ENCODE measurements at regions not wholly inside any gene's neighbourhood (a gene's known extent, or its start where the extent isn't known, plus 50 kb on each side); places are given as distances from the start of the nearest gene placed in this dataset.

- Histone ChIP-seq H3K27me3 (no peaks in the 10 kb centered on the region), H3K9me3 (no peaks in the 10 kb centered on the region), H3K4me3 (no peak overlapping the region), H3K4me1 (peaks cover 0 to 53% (median 38%) of the 10 kb centered on the region in 4 donors), H3K36me3 (no peaks in the 10 kb centered on the region), H3K27ac (no peak overlapping the region)
- DNase-seq, result no peak
- intact Hi-C loops (cut with DNase I), result no loop called here
- TF ChIP-seq EP300 (IDR thresholded peaks at IDR 0.05) (no peak), CTCF (IDR thresholded peaks at IDR 0.05) (no peak), POLR2AphosphoS5 (IDR thresholded peaks at IDR 0.05) (no peak), POLR2A (IDR thresholded peaks at IDR 0.05) (no peak)
- WGBS, 2 donors, result 66 to 85% methylated on average over 2 of the region's 2 CpGs
Observed at GRCh38 chr9:108475813-108476212, 380.0 kb downstream of the ACTL7B start.

- Histone ChIP-seq H3K4me3 (no peak overlapping the region), H3K9me3 (no peaks in the 10 kb centered on the region), H3K27ac (no peak overlapping the region), H3K27me3 (no peaks in the 10 kb centered on the region), H3K36me3 (no peaks in the 10 kb centered on the region), H3K4me1 (peaks cover 0 to 51% (median 33%) of the 10 kb centered on the region in 4 donors)
- 80% methylated on average over 6 of the region's 6 CpGs for WGBS, 2 donors
- DNase-seq, result no peak
- intact Hi-C loops (cut with DNase I), result no loop called here
- no peak for TF ChIP-seq EP300 (IDR thresholded peaks at IDR 0.05)
- no peak for TF ChIP-seq POLR2A (IDR thresholded peaks at IDR 0.05)
- TF ChIP-seq POLR2AphosphoS5 (IDR thresholded peaks at IDR 0.05), result no peak
- no peak for TF ChIP-seq CTCF (IDR thresholded peaks at IDR 0.05)
Observed at GRCh38 chr9:108474356-108474755, 381.4 kb downstream of the ACTL7B start.

GRCh38 chr9:108473209-108474112 lies 382.3 kb downstream of the ACTL7B start:
- no peak for DNase-seq
- no peak for TF ChIP-seq EP300 (IDR thresholded peaks at IDR 0.05)
- TF ChIP-seq CTCF (IDR thresholded peaks at IDR 0.05), result no peak
- intact Hi-C loops (cut with DNase I), result no loop called here

GRCh38 chr9:108469654-108470053 lies 386.1 kb downstream of the ACTL7B start:
- H3K4me3 ChIP-seq, result no peak overlapping the region
- DNase-seq, result no peak
- H3K4me1 ChIP-seq, result peaks cover 0 to 38% (median 29%) of the 10 kb centered on the region in 4 donors
- H3K9me3 ChIP-seq, result no peaks in the 10 kb centered on the region
- TF ChIP-seq POLR2A (IDR thresholded peaks at IDR 0.05) (no peak), EP300 (IDR thresholded peaks at IDR 0.05) (no peak), POLR2AphosphoS5 (IDR thresholded peaks at IDR 0.05) (no peak), CTCF (IDR thresholded peaks at IDR 0.05) (no peak)
- 74 to 76% methylated on average over 8 of the region's 8 CpGs for WGBS, 2 donors
- no peak overlapping the region for H3K27ac ChIP-seq
- H3K27me3 ChIP-seq, result no peaks in the 10 kb centered on the region
- intact Hi-C loops (cut with DNase I), result no loop called here
- no peaks in the 10 kb centered on the region for H3K36me3 ChIP-seq

More at GRCh38 chr9:108473209-108474112, 382.3 kb downstream of the ACTL7B start:
- 11 to 54% methylated on average over 9 of the region's 9 CpGs for WGBS, 2 donors
- H3K9me3 ChIP-seq, result no peaks in the 10 kb centered on the region
- peaks cover 0 to 42% (median 25%) of the 10 kb centered on the region in 4 donors for H3K4me1 ChIP-seq
- H3K4me3 ChIP-seq, result no peak overlapping the region
- no peaks in the 10 kb centered on the region for H3K27me3 ChIP-seq
- peak overlapping the region in 1 of 4 donors; percentile 3 for H3K27ac ChIP-seq
- no peaks in the 10 kb centered on the region for H3K36me3 ChIP-seq
